HL-60 (cell line): ENCODE measurements at regions not wholly inside any gene's neighbourhood (a gene's known extent, or its start where the extent isn't known, plus 50 kb on each side); places are given as distances from the start of the nearest gene placed in this dataset.
A peak's percentile ranks its signal among the peaks of the same experiment; 100 is the strongest.
"Not testable (repeated sequence)": the region's sequence is repeated elsewhere in the genome, so short reads cannot be mapped to it uniquely, and the experiment has no call there.

Experiments
- DNase-seq, 2 experiments: peaks; one replicate each; pipeline ENCODE4 v3.0.0-alpha.2; 2010 to 2020; ENCODE audit warnings: low read depth in 1 of 2, low spot score in 1 of 2
- H3K27ac ChIP-seq: fragments of 250-450 bp; sonication (Bioruptor Pico); replicated peaks from 2 replicates; pipeline ENCODE4 v1.5.1; 2020; ENCODE audit warnings: mild to moderate bottlenecking, moderate library complexity
- H3K27me3 ChIP-seq: fragments of 250-450 bp; sonication (Bioruptor Pico); 2 replicates; pipeline ENCODE4 v1.5.1; 2021; ENCODE audit warnings: mild to moderate bottlenecking, moderate library complexity; ENCODE audit not compliant: insufficient read depth, poor library complexity, severe bottlenecking
- H3K4me3 ChIP-seq: replicated peaks from 2 replicates; pipeline ENCODE4 v1.5.1; 2011; ENCODE audit warnings: mild to moderate bottlenecking, control low read depth, low read length; ENCODE audit not compliant: insufficient read depth
- CTCF ChIP-seq: IDR thresholded peaks from one replicate; pipeline ENCODE4 v1.5.1; 2011; ENCODE audit warnings: low read length, control low read depth, inconsistent platforms; ENCODE audit not compliant: insufficient read depth
- GABPA ChIP-seq: IDR thresholded peaks from 2 replicates; pipeline ENCODE4 v1.6.1; 2012; ENCODE audit warnings: low read depth
- POLR2AphosphoS5 ChIP-seq: IDR thresholded peaks from 2 replicates; pipeline ENCODE4 v1.6.1; 2012; ENCODE audit warnings: low read depth
- REST ChIP-seq: IDR thresholded peaks from 2 replicates; pipeline ENCODE4 v1.6.1; 2012; ENCODE audit warnings: low read depth; ENCODE audit not compliant: insufficient replicate concordance
- SPI1 ChIP-seq: IDR thresholded peaks from 2 replicates; pipeline ENCODE4 v1.6.1; 2012; ENCODE audit warnings: low read depth, mild to moderate bottlenecking, borderline replicate concordance

GRCh38 chr9:75265525-75265972, 177.2 kb downstream of the OSTF1 start:
- Histone ChIP-seq H3K4me3 (no peak overlapping the region), H3K27ac (no peak overlapping the region), H3K27me3 (no peaks in the 10 kb centered on the region)
- no peak for TF ChIP-seq POLR2AphosphoS5
- peak; percentile 79 for TF ChIP-seq CTCF
- no peak for TF ChIP-seq SPI1
- TF ChIP-seq REST: no peak
- TF ChIP-seq GABPA: no peak
- peak; percentile 4 to 49 for DNase-seq

GRCh38 chr9:75269197-75269596, 180.9 kb downstream of the OSTF1 start:
- no peak for DNase-seq
- Histone ChIP-seq H3K27ac (no peak overlapping the region), H3K27me3 (no peaks in the 10 kb centered on the region), H3K4me3 (no peak overlapping the region)
- TF ChIP-seq GABPA (no peak), POLR2AphosphoS5 (no peak), CTCF (no peak), REST (no peak), SPI1 (no peak)

DNA sequence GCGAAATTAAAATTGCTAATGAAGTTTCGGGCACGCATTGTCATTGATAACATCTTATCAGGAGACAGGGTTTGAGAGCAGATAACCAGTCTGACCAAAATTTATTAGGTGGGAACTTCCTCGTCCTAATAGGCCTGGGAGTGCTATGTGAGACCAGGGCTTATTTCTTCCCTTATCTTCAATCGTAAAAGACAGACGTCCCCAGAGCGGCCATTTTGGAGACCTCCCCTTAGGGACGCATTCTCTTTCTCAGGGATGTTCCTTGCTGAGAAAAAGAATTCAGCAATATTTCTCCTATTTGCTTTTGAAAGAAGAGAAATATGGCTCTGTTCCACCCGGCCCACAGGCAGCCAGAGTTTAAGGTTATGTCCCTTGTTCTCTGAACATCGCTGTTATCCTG, 184.7 kb downstream of the OSTF1 start:
- H3K27ac ChIP-seq, DNase-seq, H3K4me3 ChIP-seq, H3K27me3 ChIP-seq: not testable (repeated sequence)

GRCh38 chr9:75274781-75275180, 186.5 kb downstream of the OSTF1 start:
- DNase-seq: no peak
- Histone ChIP-seq H3K27ac (no peak overlapping the region), H3K27me3 (no peaks in the 10 kb centered on the region), H3K4me3 (no peak overlapping the region)
- TF ChIP-seq REST: no peak
- TF ChIP-seq GABPA: no peak
- TF ChIP-seq POLR2AphosphoS5: no peak
- no peak for TF ChIP-seq SPI1
- no peak for TF ChIP-seq CTCF
